T-helper 2 cell treated with Interferon-gamma antibody and Interleukin-4, amounts not matched to agents 5 μg/mL and 100 μg/mL, for 36 hours (primary cell): ENCODE measurements at regions not wholly inside any gene's neighbourhood (a gene's known extent, or its start where the extent isn't known, plus 50 kb on each side); places are given as distances from the start of the nearest gene placed in this dataset.

Experiments
- DNase-seq: peaks from one replicate; pipeline ENCODE4 v3.0.0; 2021; ENCODE audit warnings: low spot score
- H3K27ac Mint-ChIP-seq: one replicate; pipeline ENCODE4 v1.8.0; 2021; ENCODE audit warnings: mild to moderate bottlenecking, mixed read lengths
- H3K27me3 Mint-ChIP-seq: one replicate; pipeline ENCODE4 v1.8.0; 2021; ENCODE audit warnings: low read depth, mixed read lengths
- H3K36me3 Mint-ChIP-seq: one replicate; pipeline ENCODE4 v1.8.0; 2021; ENCODE audit warnings: low read depth, mixed read lengths
- H3K4me1 Mint-ChIP-seq: one replicate; pipeline ENCODE4 v1.8.0; 2021; ENCODE audit warnings: low read depth, mixed read lengths
- H3K4me3 Mint-ChIP-seq: one replicate; pipeline ENCODE4 v1.8.0; 2022; ENCODE audit warnings: mild to moderate bottlenecking, moderate library complexity, mixed read lengths
- H3K9me3 Mint-ChIP-seq: one replicate; pipeline ENCODE4 v1.8.0; 2021; ENCODE audit warnings: mixed read lengths

- H3K4me3 Mint-ChIP-seq: no peak overlapping the region
- H3K27me3 Mint-ChIP-seq: no peaks in the 10 kb centered on the region
- H3K4me1 Mint-ChIP-seq: no peaks in the 10 kb centered on the region
- H3K36me3 Mint-ChIP-seq: no peaks in the 10 kb centered on the region
- H3K9me3 Mint-ChIP-seq: no peaks in the 10 kb centered on the region
- no peak overlapping the region for H3K27ac Mint-ChIP-seq
- no peak for DNase-seq
Observed at GRCh38 chr6:113326781-113327180, 530.4 kb upstream of the MARCKS start.

DNA sequence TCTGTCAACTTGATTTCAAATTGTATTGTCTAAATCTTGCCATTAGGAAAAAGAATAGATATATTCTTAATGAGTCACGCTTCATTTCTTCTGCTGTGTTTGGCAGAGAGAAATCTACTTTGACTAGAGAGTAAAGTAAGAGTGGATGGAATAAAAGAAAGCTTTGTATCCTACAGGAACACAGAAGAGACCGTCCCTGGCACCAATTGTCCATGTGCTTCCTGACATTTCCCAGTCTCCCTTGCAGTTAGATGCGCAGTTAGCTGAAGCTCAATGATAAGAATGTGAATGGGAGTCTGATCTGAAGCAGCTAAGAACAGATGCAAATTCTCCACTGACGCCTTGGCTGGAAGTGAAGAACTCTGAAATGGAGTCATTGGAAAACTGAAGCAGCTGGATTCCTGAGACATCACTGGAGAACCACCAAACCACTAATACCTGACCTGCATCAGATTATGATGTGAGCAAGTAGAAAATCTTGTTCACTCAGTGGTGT, 528.2 kb upstream of the MARCKS start:
- H3K36me3 Mint-ChIP-seq: no peaks in the 10 kb centered on the region
- H3K27ac Mint-ChIP-seq: no peak overlapping the region
- DNase-seq: no peak
- H3K27me3 Mint-ChIP-seq: no peaks in the 10 kb centered on the region
- H3K9me3 Mint-ChIP-seq: no peaks in the 10 kb centered on the region
- no peak overlapping the region for H3K4me3 Mint-ChIP-seq
- no peaks in the 10 kb centered on the region for H3K4me1 Mint-ChIP-seq

GRCh38 chr6:113329942-113330635, 527.1 kb upstream of the MARCKS start:
- Mint-ChIP-seq H3K36me3 (no peaks in the 10 kb centered on the region), H3K4me3 (no peak overlapping the region), H3K27me3 (no peaks in the 10 kb centered on the region), H3K27ac (no peak overlapping the region), H3K9me3 (no peaks in the 10 kb centered on the region), H3K4me1 (no peaks in the 10 kb centered on the region)
- no peak for DNase-seq

DNA sequence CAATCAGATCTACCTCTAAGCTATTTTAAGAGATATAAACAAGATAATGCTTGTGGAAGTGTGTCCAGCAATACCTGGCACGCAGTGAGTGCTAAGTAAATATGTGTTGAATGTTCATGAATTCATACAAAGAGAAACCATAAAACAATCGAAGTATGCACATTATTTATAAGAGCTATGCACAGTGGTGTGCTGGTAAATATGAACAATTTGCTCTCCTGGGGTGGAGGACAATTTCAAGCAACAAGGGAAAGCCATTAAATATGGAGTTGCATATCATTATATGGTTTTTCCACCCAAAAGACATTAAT, 526.6 kb upstream of the MARCKS start:
- no peak for DNase-seq
- Mint-ChIP-seq H3K4me3 (no peak overlapping the region), H3K36me3 (no peaks in the 10 kb centered on the region), H3K27ac (no peak overlapping the region), H3K9me3 (no peaks in the 10 kb centered on the region), H3K27me3 (no peaks in the 10 kb centered on the region), H3K4me1 (no peaks in the 10 kb centered on the region)

- H3K9me3 Mint-ChIP-seq: no peaks in the 10 kb centered on the region
- H3K27ac Mint-ChIP-seq: no peak overlapping the region
- no peaks in the 10 kb centered on the region for H3K27me3 Mint-ChIP-seq
- H3K4me1 Mint-ChIP-seq: no peaks in the 10 kb centered on the region
- H3K4me3 Mint-ChIP-seq: no peak overlapping the region
- H3K36me3 Mint-ChIP-seq: no peaks in the 10 kb centered on the region
- DNase-seq: no peak
Observed at GRCh38 chr6:113331021-113331420, 526.1 kb upstream of the MARCKS start.

GRCh38 chr6:113338644-113339043, 518.5 kb upstream of the MARCKS start:
- Mint-ChIP-seq H3K36me3 (no peaks in the 10 kb centered on the region), H3K4me3 (no peak overlapping the region), H3K27ac (no peak overlapping the region), H3K27me3 (no peaks in the 10 kb centered on the region), H3K4me1 (no peaks in the 10 kb centered on the region), H3K9me3 (no peaks in the 10 kb centered on the region)
- no peak for DNase-seq

- H3K9me3 Mint-ChIP-seq: no peaks in the 10 kb centered on the region
- no peak overlapping the region for H3K4me3 Mint-ChIP-seq
- DNase-seq: no peak
- no peak overlapping the region for H3K27ac Mint-ChIP-seq
- H3K27me3 Mint-ChIP-seq: no peaks in the 10 kb centered on the region
- no peaks in the 10 kb centered on the region for H3K36me3 Mint-ChIP-seq
- no peaks in the 10 kb centered on the region for H3K4me1 Mint-ChIP-seq
Observed at GRCh38 chr6:113339209-113339608, 517.9 kb upstream of the MARCKS start.

GRCh38 chr6:113340371-113340770, 516.8 kb upstream of the MARCKS start:
- no peaks in the 10 kb centered on the region for H3K4me1 Mint-ChIP-seq
- no peak overlapping the region for H3K27ac Mint-ChIP-seq
- H3K4me3 Mint-ChIP-seq: no peak overlapping the region
- DNase-seq: no peak
- no peaks in the 10 kb centered on the region for H3K27me3 Mint-ChIP-seq
- H3K9me3 Mint-ChIP-seq: no peaks in the 10 kb centered on the region
- no peaks in the 10 kb centered on the region for H3K36me3 Mint-ChIP-seq

DNA sequence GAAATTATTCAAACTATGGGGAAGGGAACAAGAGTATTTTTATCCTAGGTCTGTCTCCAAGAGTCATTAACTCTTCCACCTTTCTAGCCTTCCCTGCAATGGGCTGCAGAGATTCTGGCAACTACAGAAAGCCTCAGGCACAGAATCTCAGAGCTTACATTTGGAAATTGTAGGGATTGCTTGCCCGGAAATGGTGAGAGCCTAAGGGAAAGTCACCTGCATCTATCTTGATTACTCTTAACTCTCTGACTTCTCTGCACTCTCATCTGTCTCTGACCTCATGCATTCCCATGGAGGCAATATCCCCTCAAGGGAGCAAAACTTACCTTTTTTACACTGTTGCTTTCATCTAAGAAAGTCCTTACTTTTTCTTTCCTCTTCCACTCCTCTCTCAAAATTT, 513.2 kb upstream of the MARCKS start:
- Mint-ChIP-seq H3K4me3 (no peak overlapping the region), H3K27ac (no peak overlapping the region), H3K36me3 (no peaks in the 10 kb centered on the region), H3K27me3 (no peaks in the 10 kb centered on the region), H3K9me3 (no peaks in the 10 kb centered on the region), H3K4me1 (no peaks in the 10 kb centered on the region)
- DNase-seq: no peak

DNA sequence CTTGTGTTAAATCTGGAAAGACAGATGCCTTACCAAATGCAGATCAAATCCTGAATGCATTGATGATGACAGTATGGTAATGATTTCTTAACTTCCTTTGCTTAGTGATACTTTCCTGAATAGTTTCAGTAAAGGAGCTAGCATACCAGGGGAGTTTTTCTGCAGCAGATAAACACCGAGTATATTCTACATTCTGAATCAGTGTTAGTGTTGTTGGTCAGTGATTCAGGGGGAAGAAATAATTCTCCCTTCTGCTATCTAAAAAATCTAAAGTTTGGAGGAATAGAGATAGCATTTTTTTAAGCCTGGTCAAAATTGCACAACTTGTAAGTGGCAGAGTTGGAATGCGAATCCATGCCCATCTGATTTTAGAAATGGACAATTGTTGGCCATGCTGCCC, 512.2 kb upstream of the MARCKS start:
- H3K27me3 Mint-ChIP-seq: no peaks in the 10 kb centered on the region
- no peak overlapping the region for H3K4me3 Mint-ChIP-seq
- H3K36me3 Mint-ChIP-seq: no peaks in the 10 kb centered on the region
- no peak for DNase-seq
- no peaks in the 10 kb centered on the region for H3K4me1 Mint-ChIP-seq
- no peaks in the 10 kb centered on the region for H3K9me3 Mint-ChIP-seq
- no peak overlapping the region for H3K27ac Mint-ChIP-seq

GRCh38 chr6:113347436-113347835, 509.7 kb upstream of the MARCKS start:
- DNase-seq: no peak
- no peaks in the 10 kb centered on the region for H3K9me3 Mint-ChIP-seq
- no peaks in the 10 kb centered on the region for H3K4me1 Mint-ChIP-seq
- no peaks in the 10 kb centered on the region for H3K36me3 Mint-ChIP-seq
- no peaks in the 10 kb centered on the region for H3K27me3 Mint-ChIP-seq
- H3K4me3 Mint-ChIP-seq: no peak overlapping the region
- no peak overlapping the region for H3K27ac Mint-ChIP-seq

DNA sequence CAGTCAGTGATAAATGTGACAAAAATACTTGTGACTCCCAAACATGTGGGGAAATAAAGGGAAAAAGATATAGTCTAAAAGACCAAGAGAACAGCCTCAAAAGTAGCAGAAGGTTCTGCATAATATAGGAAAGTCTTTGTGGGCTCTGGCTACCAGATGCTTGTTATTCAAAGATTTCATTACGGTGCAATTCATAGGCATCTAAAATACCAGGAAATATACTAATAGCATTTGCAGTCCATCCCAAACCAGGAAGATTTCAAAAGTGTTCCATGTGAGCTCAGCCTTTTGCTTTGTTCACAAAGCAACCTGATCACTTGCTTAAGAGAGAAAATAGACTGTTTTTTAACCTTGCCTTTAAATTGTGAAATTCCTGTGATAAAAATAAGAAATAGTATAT, 506.7 kb upstream of the MARCKS start:
- Mint-ChIP-seq H3K27ac (no peak overlapping the region), H3K4me1 (no peaks in the 10 kb centered on the region), H3K36me3 (no peaks in the 10 kb centered on the region), H3K27me3 (no peaks in the 10 kb centered on the region), H3K4me3 (no peak overlapping the region), H3K9me3 (no peaks in the 10 kb centered on the region)
- no peak for DNase-seq

- Mint-ChIP-seq H3K4me3 (no peak overlapping the region), H3K4me1 (no peaks in the 10 kb centered on the region), H3K27me3 (no peaks in the 10 kb centered on the region), H3K9me3 (no peaks in the 10 kb centered on the region), H3K36me3 (no peaks in the 10 kb centered on the region), H3K27ac (no peak overlapping the region)
- no peak for DNase-seq
Observed at GRCh38 chr6:113351173-113351834, 505.8 kb upstream of the MARCKS start.

DNA sequence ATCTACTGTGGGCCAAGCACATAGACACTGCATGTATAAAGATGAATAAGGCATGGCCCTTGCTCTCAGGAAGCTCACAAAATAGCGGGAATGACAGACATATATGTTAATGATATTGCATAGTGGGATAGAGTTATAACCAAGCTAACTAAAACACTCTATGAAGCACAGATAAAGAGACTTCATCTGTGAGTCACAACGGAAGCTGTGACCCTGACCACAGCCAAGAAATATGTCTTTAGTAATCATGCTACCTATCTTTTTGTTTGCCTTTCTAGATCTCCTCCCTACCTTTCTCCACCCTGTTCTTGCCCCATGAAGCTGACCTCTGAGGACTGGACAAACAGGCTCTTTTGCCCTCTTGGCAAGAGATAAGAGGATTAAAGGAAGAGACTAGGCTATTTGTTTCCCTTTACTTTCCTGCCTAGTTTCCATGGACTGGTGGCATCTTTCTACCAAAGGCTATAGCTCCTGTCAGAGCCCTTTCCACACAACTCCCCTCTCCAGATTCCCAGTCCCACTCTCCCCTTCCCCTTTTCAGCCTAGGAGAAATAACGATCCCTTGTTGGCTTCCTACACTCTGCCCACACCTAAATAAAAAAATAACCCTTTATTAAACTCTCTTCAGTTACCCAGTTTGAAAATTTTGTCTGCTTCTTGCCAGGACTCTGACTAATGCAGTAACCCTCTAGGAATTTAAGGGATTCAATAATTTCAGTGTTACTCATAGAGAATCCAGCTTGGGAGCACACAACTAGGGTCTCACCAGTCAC, 504.9 kb upstream of the MARCKS start:
- no peaks in the 10 kb centered on the region for H3K36me3 Mint-ChIP-seq
- DNase-seq: no peak

More for the DNA sequence above, 504.9 kb upstream of the MARCKS start:
- H3K4me3 Mint-ChIP-seq: no peak overlapping the region
- H3K9me3 Mint-ChIP-seq: no peaks in the 10 kb centered on the region
- no peaks in the 10 kb centered on the region for H3K27me3 Mint-ChIP-seq
- H3K4me1 Mint-ChIP-seq: no peaks in the 10 kb centered on the region
- H3K27ac Mint-ChIP-seq: no peak overlapping the region
